Kidney capillary endothelial cell (primary cell): ENCODE measurements at regions not wholly inside any gene's neighbourhood (a gene's known extent, or its start where the extent isn't known, plus 50 kb on each side); places are given as distances from the start of the nearest gene placed in this dataset.
"Not testable (repeated sequence)": the region's sequence is repeated elsewhere in the genome, so short reads cannot be mapped to it uniquely, and the experiment has no call there.

ENCODE experiments used
- DNase-seq: peaks from one replicate; pipeline ENCODE4 v3.0.0-alpha.2; 2018; ENCODE audit warnings: low spot score

DNA sequence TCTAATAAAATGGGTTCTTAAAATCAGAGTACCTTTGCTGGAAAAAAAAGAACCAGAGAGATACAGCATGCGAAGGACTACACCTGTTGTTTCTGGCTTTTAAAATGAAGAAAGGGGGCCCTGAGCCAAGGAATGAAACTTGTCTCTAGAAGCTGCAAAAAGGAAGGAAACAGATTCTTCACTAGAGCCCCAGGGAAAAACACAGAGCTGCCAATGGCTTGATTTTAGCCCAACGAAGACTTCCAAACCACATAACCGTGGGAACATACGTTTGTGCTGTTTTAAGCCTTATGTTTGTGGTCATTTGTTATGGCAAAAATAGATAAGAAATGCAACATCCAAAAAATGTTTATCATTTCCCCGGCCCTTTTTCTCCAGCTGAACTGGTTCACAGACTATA, 780.0 kb downstream of the SORCS1 start:
- DNase-seq = no peak

DNA sequence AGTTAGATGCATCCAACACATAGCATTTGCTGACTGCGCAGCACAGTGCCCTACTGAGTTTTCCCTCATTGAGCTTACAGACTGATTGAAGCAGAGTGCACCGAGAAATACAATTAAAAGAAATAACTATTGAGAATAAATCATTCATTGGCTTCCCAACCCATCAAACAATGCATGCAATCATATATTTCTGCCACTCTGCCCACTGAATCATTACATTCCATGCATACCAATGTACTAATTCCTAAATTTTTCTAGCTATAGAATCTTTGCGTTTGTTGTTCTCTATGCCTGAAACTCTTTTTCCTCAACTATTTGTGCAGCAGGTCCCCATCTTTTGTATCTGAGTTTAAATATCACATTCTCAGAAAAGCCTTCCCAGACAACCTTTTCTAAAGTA, 783.8 kb downstream of the SORCS1 start:
- DNase-seq = no peak

DNA sequence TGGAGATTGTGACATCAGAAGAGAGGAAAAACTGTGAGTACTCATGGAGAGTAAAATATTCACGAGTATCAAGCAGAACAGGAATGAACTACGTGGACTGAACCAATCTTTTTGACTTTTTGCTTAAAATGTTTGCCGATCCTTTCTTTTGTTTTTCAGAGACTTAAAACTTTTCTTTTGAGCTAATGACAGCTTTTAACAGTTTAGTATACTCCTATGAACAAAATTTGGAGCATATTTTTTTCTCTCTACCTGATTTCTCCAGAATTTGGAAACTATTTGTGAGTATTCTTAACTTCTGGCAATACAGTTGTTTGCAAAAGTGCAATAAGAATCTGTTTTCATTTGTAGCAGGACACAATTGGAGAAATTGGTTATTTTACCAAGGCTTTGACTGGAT, 786.3 kb downstream of the SORCS1 start:
- DNase-seq = no peak

DNA sequence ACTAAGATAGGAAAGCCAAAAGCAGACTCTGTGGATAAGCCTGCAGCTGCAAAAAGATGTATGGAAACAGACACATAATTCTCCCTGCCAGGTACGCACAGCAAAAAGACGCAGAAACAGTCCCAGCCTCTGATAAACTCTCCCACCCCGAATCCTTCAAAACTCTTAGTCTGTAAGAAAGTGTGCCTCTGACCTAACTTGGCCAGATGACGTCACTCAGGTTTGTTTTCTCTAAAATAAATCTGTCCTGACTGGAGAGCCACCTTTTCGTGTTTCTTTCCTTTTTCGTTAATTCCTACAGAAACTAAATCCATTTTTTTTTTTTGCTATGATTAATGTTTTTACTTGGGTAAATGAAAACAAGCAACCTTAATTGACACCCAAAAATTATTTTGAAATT, 793.8 kb downstream of the SORCS1 start:
- no peak for DNase-seq

DNA sequence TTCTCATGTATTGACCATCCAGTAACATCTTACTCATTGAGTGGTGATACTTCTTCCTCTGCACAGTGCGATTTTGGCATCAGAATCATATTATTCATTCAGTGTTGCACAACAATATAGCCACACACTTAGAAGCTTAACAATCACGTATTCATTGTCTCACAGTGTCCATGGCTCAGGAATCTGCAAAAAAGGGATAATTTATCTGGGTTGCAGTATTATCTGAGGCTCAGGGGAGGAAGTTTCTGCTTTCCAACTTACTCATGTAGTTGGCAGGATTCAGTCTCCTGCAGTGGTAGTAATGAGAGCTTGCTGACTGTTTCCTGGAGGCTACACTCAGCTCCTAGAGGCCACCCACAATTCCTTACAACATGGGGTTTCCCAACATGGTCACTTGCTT, 803.6 kb downstream of the SORCS1 start:
- no peak for DNase-seq

DNA sequence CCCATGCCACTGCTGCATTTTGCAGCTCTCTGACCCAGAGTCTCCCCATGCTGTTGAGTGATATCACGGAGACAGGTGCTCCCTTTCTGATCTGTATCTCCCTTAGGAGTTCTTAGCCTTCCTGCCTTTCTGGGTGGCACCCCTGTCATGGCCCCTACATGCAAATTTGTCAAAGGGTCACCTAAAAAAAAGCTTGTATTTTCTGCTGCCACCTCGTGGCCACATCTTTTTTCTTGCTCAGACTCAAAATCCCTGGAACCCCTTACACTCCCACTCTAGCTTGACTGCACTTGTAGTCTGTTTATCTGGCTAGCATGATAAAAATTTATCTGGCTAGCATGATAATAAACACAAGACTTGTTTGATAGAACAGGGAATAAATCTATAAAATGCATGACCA, 809.1 kb downstream of the SORCS1 start:
- no peak for DNase-seq

DNA sequence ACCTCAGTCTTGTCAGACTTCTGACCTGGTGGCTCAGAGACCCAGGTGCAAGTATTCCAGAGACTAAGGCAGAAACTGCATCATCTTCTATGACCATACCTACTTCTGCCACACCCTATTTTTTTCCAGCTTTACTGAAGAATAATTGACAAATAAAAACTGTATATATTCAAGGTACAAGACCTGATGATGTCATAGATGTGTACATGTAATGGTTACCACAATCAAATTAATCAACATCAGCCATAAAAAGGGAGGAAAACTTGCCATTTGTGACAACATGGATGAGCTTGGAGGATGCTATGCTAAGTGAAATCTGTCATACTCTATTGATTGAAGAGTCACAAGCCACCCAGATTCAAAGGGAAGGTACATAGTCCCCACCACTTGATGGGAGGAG, 815.6 kb downstream of the SORCS1 start:
- no peak for DNase-seq

DNA sequence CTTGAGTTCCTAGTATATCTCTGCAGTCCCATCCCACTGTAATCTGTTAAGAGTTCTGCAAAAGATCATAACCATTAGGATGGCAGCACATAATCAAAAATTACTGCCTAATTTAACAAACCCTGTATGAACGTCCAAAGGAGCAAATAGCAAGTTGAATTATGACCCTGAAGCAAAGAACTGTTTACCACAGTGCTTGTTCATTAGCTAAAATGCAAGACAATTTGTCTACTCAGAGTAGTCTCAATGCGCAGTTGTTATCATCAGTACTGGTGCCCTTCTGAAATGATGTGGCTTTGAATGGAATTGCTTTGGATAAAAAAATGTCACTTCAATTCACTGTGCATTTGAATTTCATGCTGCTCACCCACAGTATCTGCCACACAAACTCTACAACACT, 817.0 kb downstream of the SORCS1 start:
- no peak for DNase-seq

DNA sequence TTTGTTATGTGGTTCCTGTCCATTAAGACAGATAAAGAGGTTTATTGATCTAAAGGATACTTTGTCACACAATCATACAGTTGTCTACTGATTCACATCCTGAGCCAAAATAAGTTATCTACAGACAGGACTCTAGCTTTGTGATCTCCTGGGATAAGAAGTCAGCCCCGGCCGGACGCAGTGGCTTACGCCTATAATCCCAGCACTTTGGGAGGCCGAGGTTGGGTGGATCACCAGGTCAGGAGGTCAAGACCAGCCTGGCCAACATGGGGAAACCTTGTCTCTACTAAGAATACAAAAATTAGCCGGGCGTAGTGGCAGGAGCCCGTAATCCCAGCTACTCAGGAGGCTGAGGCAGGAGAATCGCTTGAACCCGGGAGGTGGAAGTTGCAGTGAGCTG, 821.0 kb downstream of the SORCS1 start:
- not testable (repeated sequence) for DNase-seq

DNA sequence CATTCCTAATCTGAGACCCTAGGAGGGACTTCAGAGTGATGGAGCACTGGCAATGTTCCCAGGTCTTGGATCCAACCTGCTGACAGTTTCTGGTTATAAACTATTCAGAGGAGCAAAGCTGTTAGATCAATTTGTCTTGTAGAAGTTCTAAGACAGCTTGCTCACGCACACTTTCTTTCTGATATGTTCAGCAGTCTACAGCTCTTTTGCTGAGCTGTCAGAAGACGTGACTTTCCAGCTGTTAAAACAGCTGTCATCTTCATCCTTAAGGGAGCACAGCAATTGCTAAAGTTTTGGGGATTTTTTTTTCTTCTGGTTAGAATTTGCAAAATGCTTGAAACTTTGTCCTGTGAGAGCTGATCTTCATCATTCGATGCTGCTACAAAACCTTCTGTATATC, 823.1 kb downstream of the SORCS1 start:
- no peak for DNase-seq

DNA sequence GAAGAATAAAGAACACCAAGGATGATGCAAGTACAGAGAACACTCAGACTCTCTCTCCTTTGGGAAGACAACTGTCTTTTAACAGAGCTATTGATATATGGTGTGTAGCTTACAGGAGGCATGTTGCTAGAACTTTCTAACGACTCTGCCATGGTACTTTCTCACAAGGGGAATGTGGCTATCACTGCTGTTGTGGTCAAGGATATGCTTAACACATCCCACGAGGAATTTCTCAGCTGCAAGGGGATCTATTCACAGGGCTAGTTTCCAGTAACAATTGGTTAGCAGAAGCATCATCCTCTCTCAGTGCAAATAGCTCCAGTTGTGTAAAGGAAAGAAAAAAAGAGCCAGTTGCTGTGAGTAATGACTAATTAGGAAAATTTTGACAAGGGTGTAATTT, 826.0 kb downstream of the SORCS1 start:
- DNase-seq = no peak

DNA sequence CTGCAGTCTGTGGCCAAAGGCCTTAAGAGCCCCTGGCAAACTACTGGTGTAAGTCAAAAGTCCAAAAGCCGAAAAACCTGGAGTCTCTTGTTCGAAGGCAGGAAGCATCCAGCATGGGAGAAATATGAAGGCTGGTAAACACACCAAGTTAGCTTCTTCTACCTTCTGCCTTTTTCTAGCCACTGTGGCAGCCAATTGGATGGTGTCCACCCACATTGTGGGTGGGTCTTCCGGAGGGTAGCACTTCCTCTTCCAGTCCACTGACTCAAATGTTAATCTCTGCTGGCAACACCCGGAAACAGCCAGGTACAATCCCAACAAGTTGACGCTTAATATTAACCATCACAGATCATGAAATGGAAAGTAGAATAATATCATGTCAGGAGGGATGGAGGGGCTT, 827.6 kb downstream of the SORCS1 start:
- DNase-seq = no peak

DNA sequence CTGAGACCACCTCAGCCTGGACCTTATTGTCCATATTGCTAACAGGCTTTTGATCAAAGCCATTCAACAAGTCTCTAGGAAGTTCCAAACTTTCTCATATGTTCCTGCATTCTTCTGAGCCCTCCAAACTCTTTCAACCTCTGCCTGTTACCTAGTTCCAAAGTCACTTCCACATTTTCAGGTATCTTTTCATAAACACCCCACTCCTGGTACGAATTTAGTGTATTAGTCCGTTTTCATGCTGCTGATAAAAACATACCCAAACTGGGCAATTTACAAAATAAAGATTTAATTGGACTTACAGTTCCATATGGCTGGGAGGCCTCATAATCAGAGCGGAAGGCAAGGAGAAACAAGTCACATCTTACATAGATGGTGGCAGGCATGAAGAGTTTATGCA, 836.8 kb downstream of the SORCS1 start:
- DNase-seq = no peak

DNA sequence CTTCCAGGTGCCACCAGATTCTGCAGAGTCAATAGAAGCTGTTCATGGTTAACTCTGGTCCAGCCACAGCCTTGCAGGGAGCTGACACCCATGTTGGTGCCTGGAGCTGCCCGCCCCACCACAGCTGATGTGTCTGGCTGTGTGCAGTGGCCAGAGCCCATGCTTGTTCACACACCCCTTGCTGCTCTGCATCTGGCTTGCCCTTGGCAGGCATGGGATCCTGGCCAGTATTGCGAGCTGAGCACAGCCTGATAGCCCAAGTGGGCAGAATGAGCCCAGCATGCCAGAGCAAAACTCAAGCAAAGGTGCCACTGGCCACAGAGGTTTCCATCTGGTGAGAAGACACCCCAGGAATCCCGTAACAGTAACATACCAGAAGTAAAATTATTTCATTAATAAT, 843.6 kb downstream of the SORCS1 start:
- DNase-seq = no peak

DNA sequence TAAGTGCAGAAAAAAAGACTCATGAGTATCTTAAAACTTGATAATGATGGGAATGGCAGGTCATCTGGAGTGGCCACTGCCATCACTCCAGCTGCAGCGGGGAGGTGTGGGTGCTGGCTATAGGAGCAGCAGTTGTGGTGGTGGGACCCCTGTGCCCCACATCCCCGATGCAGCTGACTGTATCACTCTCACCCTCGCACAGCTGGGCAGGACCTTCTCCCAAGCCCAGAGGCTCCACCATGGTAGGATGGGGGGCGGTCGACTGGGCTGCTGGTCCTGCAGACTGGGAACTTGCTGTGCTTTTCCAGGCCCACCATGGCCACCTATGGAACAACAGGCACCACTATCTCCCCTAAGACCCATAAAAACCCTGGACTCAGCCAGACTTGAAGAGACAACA, 844.4 kb downstream of the SORCS1 start:
- no peak for DNase-seq

DNA sequence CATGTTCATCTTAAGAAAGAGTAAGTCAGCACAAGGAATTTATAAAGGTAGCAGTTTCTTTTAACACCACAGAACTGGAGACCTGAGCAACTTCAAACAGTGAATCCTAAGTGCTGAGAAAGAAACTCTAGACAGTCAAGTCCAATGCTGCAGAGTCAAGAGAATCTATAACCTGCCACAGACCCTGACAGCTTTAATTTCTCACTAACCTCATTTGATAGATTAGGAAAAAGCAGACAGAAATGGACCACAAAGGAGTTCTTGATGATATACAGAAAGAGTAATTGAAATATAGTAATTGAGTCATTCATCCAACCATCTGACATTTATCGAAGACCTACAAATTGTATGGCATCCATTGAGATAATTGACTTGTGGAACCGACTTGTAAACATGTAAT, 847.0 kb downstream of the SORCS1 start:
- DNase-seq = no peak

DNA sequence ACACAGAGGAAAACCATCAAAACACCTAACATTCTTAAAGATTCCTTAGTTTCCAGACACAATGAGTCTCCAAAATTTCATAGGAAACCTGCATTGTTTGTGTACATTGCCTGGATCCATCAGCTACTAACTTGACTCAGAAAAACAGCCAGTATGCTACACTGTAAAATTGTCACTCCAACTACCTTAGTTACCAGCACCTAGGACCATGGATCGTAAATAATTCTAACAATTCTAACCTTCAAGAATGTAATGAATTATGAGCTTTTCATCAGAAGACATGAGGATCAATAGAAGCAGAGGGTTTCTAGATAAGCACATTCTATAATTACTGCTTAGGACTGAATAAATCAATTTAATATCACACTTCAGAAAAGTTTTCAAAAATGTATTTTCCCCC, 851.5 kb downstream of the SORCS1 start:
- no peak for DNase-seq

DNA sequence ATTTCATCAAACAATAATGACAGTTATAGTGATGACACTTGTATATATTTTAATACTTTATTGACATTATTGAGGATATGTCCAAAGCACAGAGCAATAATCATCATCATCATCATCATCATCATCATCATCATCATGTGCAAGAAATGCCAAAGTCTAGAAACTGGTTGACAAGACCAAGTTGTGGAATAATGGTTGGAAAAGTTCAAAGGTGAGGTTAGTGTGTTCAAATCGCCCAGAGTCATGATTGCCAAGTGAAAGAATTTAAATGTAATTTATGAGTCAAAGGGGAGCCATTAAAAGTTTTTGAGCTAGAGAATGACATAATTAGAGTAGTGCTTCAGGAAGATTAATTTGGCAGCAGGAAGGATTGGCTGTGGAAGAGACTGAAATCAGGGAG, 852.4 kb downstream of the SORCS1 start:
- DNase-seq = no peak

DNA sequence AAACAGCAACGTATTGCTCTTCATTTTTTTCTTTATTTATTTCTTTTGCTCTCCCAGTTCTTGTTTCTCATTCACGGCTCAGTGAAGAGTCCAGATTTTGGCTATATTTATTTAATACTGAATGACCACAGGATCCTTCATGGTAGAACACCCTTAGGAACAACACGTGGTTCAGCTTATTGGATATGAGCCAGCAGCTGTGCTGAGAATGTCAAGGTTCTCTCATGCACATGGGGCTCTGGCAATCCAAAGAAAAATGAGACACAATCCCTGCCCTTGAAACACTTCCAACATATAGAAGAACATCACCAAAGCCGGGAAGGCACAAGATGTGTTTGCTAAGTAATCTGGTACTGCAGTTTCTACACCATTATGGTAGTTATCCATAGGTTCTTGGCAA, 852.9 kb downstream of the SORCS1 start:
- DNase-seq = no peak

DNA sequence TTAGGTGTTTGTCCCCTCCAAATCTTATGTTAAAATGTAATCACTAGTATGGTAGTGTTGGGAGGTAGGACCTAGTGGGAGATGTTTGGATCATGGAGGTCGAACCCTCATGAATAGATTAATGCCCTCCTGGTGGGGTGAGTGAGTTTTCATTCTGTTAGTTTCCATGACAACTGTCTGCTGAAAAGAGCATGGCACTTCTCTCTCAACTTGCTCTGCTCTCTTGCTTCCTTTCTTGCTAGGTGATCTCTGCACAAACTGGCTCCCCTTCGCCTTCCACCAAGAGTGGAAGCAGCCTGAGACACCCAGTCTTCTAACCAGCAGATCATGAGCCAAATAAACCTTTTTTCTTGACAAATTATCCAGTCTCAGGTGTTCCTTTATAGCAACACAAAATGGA, 853.9 kb downstream of the SORCS1 start:
- DNase-seq = no peak

DNA sequence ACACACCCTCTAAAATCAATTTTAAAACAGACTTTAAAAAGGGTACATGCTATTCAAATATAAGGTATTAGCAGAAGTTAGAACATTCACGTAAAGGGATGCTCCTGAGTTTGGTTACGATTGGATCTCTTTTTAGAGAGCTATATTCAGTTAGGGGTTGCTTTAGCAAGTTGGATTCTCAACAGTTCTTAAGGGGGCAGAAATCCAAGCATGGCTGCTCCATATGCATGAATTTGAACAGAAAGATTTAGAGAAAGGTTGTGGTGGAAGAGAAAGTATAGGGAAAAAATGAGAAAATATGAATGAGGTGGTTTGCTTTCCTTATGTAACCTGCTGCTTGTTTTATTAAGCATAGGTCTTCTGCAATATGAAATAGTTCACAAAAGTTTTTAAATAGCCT, 855.1 kb downstream of the SORCS1 start:
- no peak for DNase-seq

DNA sequence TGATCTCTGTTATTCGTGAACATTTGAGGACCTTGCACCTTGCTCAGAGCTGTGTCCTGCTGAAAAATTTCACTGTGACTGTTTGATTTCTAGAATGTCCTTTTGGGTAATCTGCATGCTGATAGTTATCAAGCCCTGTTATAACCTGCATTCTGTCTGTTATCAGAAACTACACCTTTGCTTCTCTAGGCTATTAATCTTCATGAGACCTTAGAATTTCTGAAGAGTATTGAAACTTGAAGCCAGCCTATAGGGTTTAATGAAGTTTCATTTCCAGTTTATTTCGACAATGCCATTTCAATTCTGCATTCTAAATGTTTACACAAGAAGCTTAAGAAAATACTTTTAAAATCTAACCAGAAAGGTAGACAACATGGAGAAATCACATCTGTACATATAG, 856.2 kb downstream of the SORCS1 start:
- no peak for DNase-seq

DNA sequence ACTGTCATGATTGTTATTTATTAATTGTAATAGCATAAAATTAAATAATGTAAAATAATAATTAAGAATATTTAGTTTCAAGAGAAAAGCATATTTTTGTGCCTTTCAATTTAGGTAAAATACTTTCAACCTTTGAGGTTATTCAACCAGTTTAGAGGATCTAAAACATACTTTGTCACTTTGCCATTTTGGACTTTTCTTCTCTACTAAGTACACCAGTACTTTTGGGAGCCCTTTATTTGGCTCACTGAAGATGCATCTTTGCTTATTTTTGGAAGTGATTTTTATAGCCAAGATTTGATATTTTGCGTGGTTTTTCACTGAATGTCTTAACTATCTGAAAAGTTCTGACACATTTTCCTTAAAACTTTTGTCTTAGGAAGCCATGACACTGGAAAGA, 860.5 kb downstream of the SORCS1 start:
- DNase-seq = no peak

DNA sequence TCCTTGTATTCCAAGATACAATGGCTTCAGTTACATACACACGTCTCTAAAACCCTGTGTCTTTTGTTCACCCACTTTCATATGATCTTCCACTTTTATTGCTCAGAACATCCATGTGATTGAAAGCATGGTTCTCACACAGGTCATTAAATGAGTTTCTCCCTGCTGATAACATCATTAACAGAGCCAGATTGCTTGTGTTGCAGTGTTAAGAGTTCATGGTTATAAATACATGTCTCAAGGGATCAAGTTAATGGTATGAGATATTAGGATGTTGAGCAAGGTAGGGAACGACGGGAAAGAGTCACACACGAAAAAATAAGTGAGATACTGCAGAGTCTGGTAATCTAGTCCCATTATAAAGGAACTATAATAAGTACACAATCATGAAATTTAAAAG, 861.5 kb downstream of the SORCS1 start:
- DNase-seq = no peak

DNA sequence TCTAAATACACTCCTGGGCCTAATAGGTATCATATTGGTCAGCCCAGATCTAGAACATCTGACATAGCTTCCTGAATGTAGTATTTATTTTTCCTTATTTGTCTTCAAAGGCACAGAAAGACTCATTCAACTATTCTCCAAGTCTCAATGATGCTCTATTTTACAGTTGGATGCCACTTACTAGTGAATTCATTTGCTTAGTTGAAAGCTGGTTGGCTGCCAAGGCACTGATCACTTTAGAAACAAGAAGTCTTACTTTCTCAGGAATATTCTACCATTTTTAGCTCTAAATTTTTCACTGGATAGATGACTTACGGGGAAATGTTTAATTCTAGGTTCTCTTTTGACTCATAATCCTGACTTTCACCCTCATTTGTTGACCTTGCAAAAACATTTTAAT, 863.4 kb downstream of the SORCS1 start:
- DNase-seq = no peak
